ENCODE measurements at regions not wholly inside any gene's neighbourhood (a gene's known extent, or its start where the extent isn't known, plus 50 kb on each side); places are given as distances from the start of the nearest gene placed in this dataset.

- TF ChIP-seq CTCF (IDR thresholded peaks at IDR 0.05) (no peak), POLR2A (IDR thresholded peaks at IDR 0.05) (no peak), POLR2AphosphoS5 (IDR thresholded peaks at IDR 0.05) (no peak)
Observed at GRCh38 chr2:83106853-83107252, 1352.2 kb downstream of the SUCLG1 start.

Measured in breast epithelium (tissue), 3 donors.